SW 1271 (cell line): ENCODE measurements at regions not wholly inside any gene's neighbourhood (a gene's known extent, or its start where the extent isn't known, plus 50 kb on each side); places are given as distances from the start of the nearest gene placed in this dataset.

ENCODE experiments used
- DNase-seq, 2 experiments: peaks; one replicate each; lab custom pipeline; 2025; lab: John Stamatoyannopoulos, UW

- no peak for DNase-seq
These were observed 80.3 kb upstream of the RPS23 start for GRCh38 chr5:82358457-82358856.

- DNase-seq: peak; percentile 73
These were observed 78.9 kb upstream of the RPS23 start for GRCh38 chr5:82356808-82357671.

- no peak for DNase-seq
These were observed 77.9 kb upstream of the RPS23 start for GRCh38 chr5:82356021-82356420.

GRCh38 chr5:82355496-82355895 lies 77.3 kb upstream of the RPS23 start:
- no peak for DNase-seq

GRCh38 chr5:82355053-82355452 lies 76.9 kb upstream of the RPS23 start:
- DNase-seq: no peak

GRCh38 chr5:82354543-82354942 lies 76.4 kb upstream of the RPS23 start:
- DNase-seq: no peak

- DNase-seq: no peak
These were observed 75.4 kb upstream of the RPS23 start for GRCh38 chr5:82353522-82353921.

- no peak for DNase-seq
These were observed 74.1 kb upstream of the RPS23 start for GRCh38 chr5:82352146-82352791.

- peak in 1 of 2 experiments; percentile 67 for DNase-seq
These were observed 73.6 kb upstream of the RPS23 start for GRCh38 chr5:82351754-82352145.

GRCh38 chr5:82351297-82351696 lies 73.1 kb upstream of the RPS23 start:
- DNase-seq: no peak

- peak in 1 of 2 experiments; percentile 12 for DNase-seq
These were observed 71.5 kb upstream of the RPS23 start for GRCh38 chr5:82349652-82350051.

- DNase-seq: no peak
These were observed 70.8 kb upstream of the RPS23 start for GRCh38 chr5:82348784-82349425.

- DNase-seq: no peak
These were observed 69.2 kb upstream of the RPS23 start for GRCh38 chr5:82347201-82347865.

- DNase-seq: no peak
These were observed 68.4 kb upstream of the RPS23 start for GRCh38 chr5:82346399-82347165.

- DNase-seq: no peak
These were observed 67.0 kb upstream of the RPS23 start for GRCh38 chr5:82345108-82345507.

GRCh38 chr5:82341325-82341724 lies 63.2 kb upstream of the RPS23 start:
- no peak for DNase-seq

- DNase-seq: no peak
These were observed 62.6 kb upstream of the RPS23 start for GRCh38 chr5:82340799-82341198.

GRCh38 chr5:82339792-82340191 lies 61.6 kb upstream of the RPS23 start:
- DNase-seq: no peak

- no peak for DNase-seq
These were observed 60.7 kb upstream of the RPS23 start for GRCh38 chr5:82338771-82339373.

GRCh38 chr5:82336959-82337351 lies 58.8 kb upstream of the RPS23 start:
- no peak for DNase-seq

GRCh38 chr5:82336226-82336958 lies 58.2 kb upstream of the RPS23 start:
- no peak for DNase-seq
